Nephron progenitor cell (in vitro differentiated cells): ENCODE measurements at regions not wholly inside any gene's neighbourhood (a gene's known extent, or its start where the extent isn't known, plus 50 kb on each side); places are given as distances from the start of the nearest gene placed in this dataset.

ENCODE experiments used
- DNase-seq: peaks from one replicate; pipeline ENCODE4 v3.0.0; 2021
- H3K27ac Mint-ChIP-seq: 2 replicates; pipeline ENCODE4 v1.8.0; 2021; ENCODE audit warnings: mild to moderate bottlenecking, moderate library complexity, mixed read lengths
- H3K27me3 Mint-ChIP-seq: 2 replicates; pipeline ENCODE4 v1.8.0; 2021; ENCODE audit warnings: mild to moderate bottlenecking, low read depth, mixed read lengths; ENCODE audit not compliant: poor library complexity
- H3K36me3 Mint-ChIP-seq: 2 replicates; pipeline ENCODE4 v1.8.0; 2021; ENCODE audit warnings: low read depth, mixed read lengths
- H3K4me1 Mint-ChIP-seq: 2 replicates; pipeline ENCODE4 v1.8.0; 2021; ENCODE audit warnings: mixed read lengths
- H3K4me3 Mint-ChIP-seq: 2 replicates; pipeline ENCODE4 v1.8.0; 2021; ENCODE audit warnings: mild to moderate bottlenecking, moderate library complexity, mixed read lengths
- H3K9me3 Mint-ChIP-seq: 2 replicates; pipeline ENCODE4 v1.8.0; 2021; ENCODE audit warnings: mild to moderate bottlenecking, moderate library complexity, mixed read lengths
- CTCF ChIP-seq: fragments of 200-600 bp; sonication (generic); IDR thresholded peaks from 2 replicates; pipeline ENCODE4 v1.5.0; 2021; ENCODE audit warnings: antibody characterized with exemption

GRCh38 chr5:82341325-82341724 lies 63.2 kb upstream of the RPS23 start:
- no peak overlapping the region for H3K4me3 Mint-ChIP-seq
- no peak for DNase-seq
- no peaks in the 10 kb centered on the region for H3K9me3 Mint-ChIP-seq
- no peak for TF ChIP-seq CTCF
- no peak overlapping the region for H3K27ac Mint-ChIP-seq
- H3K36me3 Mint-ChIP-seq: no peaks in the 10 kb centered on the region
- H3K4me1 Mint-ChIP-seq: peaks cover 28% of the 10 kb centered on the region
- peaks cover 4% of the 10 kb centered on the region for H3K27me3 Mint-ChIP-seq

- no peak overlapping the region for H3K27ac Mint-ChIP-seq
- no peak overlapping the region for H3K4me3 Mint-ChIP-seq
- H3K27me3 Mint-ChIP-seq: peaks cover 4% of the 10 kb centered on the region
- no peak for TF ChIP-seq CTCF
- peaks cover 23% of the 10 kb centered on the region for H3K4me1 Mint-ChIP-seq
- no peak for DNase-seq
- no peaks in the 10 kb centered on the region for H3K36me3 Mint-ChIP-seq
- no peaks in the 10 kb centered on the region for H3K9me3 Mint-ChIP-seq
Observed at GRCh38 chr5:82340799-82341198, 62.6 kb upstream of the RPS23 start.

- Mint-ChIP-seq H3K27ac (no peak overlapping the region), H3K4me1 (peaks cover 13% of the 10 kb centered on the region), H3K9me3 (no peaks in the 10 kb centered on the region), H3K27me3 (peaks cover 1% of the 10 kb centered on the region), H3K4me3 (no peak overlapping the region), H3K36me3 (no peaks in the 10 kb centered on the region)
- no peak for TF ChIP-seq CTCF
- DNase-seq: no peak
Observed at GRCh38 chr5:82339792-82340191, 61.6 kb upstream of the RPS23 start.

- H3K4me1 Mint-ChIP-seq: peaks cover 12% of the 10 kb centered on the region
- H3K9me3 Mint-ChIP-seq: no peaks in the 10 kb centered on the region
- no peak for DNase-seq
- TF ChIP-seq CTCF: no peak
- no peak overlapping the region for H3K4me3 Mint-ChIP-seq
- no peaks in the 10 kb centered on the region for H3K27me3 Mint-ChIP-seq
- H3K27ac Mint-ChIP-seq: no peak overlapping the region
- H3K36me3 Mint-ChIP-seq: no peaks in the 10 kb centered on the region
Observed at GRCh38 chr5:82338771-82339373, 60.7 kb upstream of the RPS23 start.

- no peaks in the 10 kb centered on the region for H3K27me3 Mint-ChIP-seq
- peaks cover 12% of the 10 kb centered on the region for H3K4me1 Mint-ChIP-seq
Observed at GRCh38 chr5:82336959-82337351, 58.8 kb upstream of the RPS23 start.

More at GRCh38 chr5:82336959-82337351, 58.8 kb upstream of the RPS23 start:
- TF ChIP-seq CTCF: no peak
- no peak for DNase-seq
- no peak overlapping the region for H3K27ac Mint-ChIP-seq
- H3K4me3 Mint-ChIP-seq: no peak overlapping the region
- H3K9me3 Mint-ChIP-seq: no peaks in the 10 kb centered on the region
- no peaks in the 10 kb centered on the region for H3K36me3 Mint-ChIP-seq
